ENCODE measurements at regions not wholly inside any gene's neighbourhood (a gene's known extent, or its start where the extent isn't known, plus 50 kb on each side); places are given as distances from the start of the nearest gene placed in this dataset.

DNA sequence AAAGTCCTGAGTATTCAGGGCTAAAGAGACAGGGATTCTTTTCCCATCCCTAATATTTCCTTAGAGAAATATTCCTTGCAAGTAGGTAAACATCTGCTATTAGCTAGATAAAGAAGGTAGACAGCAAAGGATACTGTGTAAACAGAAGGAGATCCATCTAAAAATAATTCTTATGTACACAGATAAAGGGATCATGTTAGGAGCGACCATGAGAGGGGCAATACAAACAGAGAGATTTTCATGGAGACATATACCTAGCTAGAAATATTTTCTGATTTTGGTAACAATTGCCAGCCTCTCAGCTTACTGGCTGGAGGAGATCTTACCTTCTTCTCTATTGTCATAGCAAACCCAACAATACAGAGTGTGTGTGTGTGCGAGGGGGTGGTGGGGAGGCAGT is 184.6 kb upstream of the DMAC1 start:
- TF ChIP-seq POLR2A (IDR thresholded peaks at IDR 0.05; ENCODE audit: low read depth, low read length) (no peak), CTCF (IDR thresholded peaks at IDR 0.05; ENCODE audit: extremely low read depth in 1 of 2, insufficient read depth in 1 of 2, low read depth in 1 of 2, low read length in 2 of 2) (no peak), POLR2AphosphoS5 (IDR thresholded peaks at IDR 0.05; ENCODE audit: insufficient read depth, low read depth, low read length) (no peak), EZH2 (IDR thresholded peaks at IDR 0.05; ENCODE audit: borderline replicate concordance, low read depth, low read length, severe bottlenecking) (no peak), MYC (IDR thresholded peaks at IDR 0.05; ENCODE audit: low read depth, low read length) (no peak), MAX (IDR thresholded peaks at IDR 0.05; ENCODE audit: insufficient read depth, insufficient read length) (no peak), FOS (IDR thresholded peaks at IDR 0.05; ENCODE audit: borderline replicate concordance, insufficient read depth, low read length) (no peak), JUN (IDR thresholded peaks at IDR 0.05; ENCODE audit: borderline replicate concordance, insufficient read depth, insufficient read length, low read depth) (no peak)

Data from endothelial cell of umbilical vein (primary cell).